H1 (cell line): ENCODE measurements at regions not wholly inside any gene's neighbourhood (a gene's known extent, or its start where the extent isn't known, plus 50 kb on each side); places are given as distances from the start of the nearest gene placed in this dataset.

Source experiments
- CTCF ChIA-PET: fragments of 300-600 bp; sonication (Branson Sonifier 250); formaldehyde crosslinking; loops from one replicate; lab custom pipeline; 2021; ENCODE audit not compliant: partially characterized antibody; lab: Charles Lee
- POLR2A ChIA-PET: fragments of 300-600 bp; sonication (Branson Sonifier 250); formaldehyde crosslinking; loops from one replicate; lab custom pipeline; 2021; ENCODE audit warnings: inconsistent platforms; ENCODE audit not compliant: partially characterized antibody; lab: Charles Lee
- DNase-seq, 2 experiments: peaks; one replicate each; pipeline versions ENCODE4 v3.0.0 to v3.0.0-alpha.2; 2010 to 2022; ENCODE audit warnings: low spot score in 2 of 2, low read depth in 1 of 2, mixed read lengths in 1 of 2
- FAIRE-seq: peaks from 2 replicates; lab custom pipeline; 2011; peaks lifted over from hg19 to GRCh38; lab: Jason Lieb, UNC
- H2AFZ ChIP-seq: 2 replicates; pipeline ENCODE4 v1.8.1; 2012; ENCODE audit warnings: low read length, inconsistent platforms
- H2AK5ac ChIP-seq: 2 replicates; pipeline ENCODE4 v1.6.1; 2013; ENCODE audit warnings: low read depth, low read length
- H2BK120ac ChIP-seq: replicated peaks from 2 replicates; pipeline ENCODE3; 2013; ENCODE audit warnings: low read depth, low read length, inconsistent platforms
- H2BK12ac ChIP-seq: 2 replicates; pipeline ENCODE4 v1.6.1; 2013; ENCODE audit warnings: low read depth, low read length
- H2BK15ac ChIP-seq: 2 replicates; pipeline ENCODE4 v1.6.1; 2013; ENCODE audit warnings: low read length
- H2BK20ac ChIP-seq: 2 replicates; pipeline ENCODE4 v1.6.1; 2013; ENCODE audit warnings: low read length
- H2BK5ac ChIP-seq: 2 replicates; pipeline ENCODE4 v1.6.1; 2013; ENCODE audit warnings: low read depth, low read length
- H3K14ac ChIP-seq: 2 replicates; pipeline ENCODE4 v1.6.1; 2013; ENCODE audit warnings: inconsistent platforms; ENCODE audit not compliant: insufficient read length
- H3K18ac ChIP-seq: 2 replicates; pipeline ENCODE4 v1.6.1; 2013; ENCODE audit warnings: low read length; ENCODE audit errors: extremely low read depth
- H3K23ac ChIP-seq: 2 replicates; pipeline ENCODE4 v1.6.1; 2013; ENCODE audit warnings: inconsistent platforms; ENCODE audit not compliant: insufficient read length
- H3K23me2 ChIP-seq: 2 replicates; pipeline ENCODE4 v1.6.1; 2013; ENCODE audit warnings: low read depth, low read length
- H3K27ac ChIP-seq: 2 replicates; pipeline ENCODE4 v1.6.1; 2011; ENCODE audit warnings: low read depth, low read length, inconsistent platforms
- H3K27me3 ChIP-seq, 4 experiments: replicated peaks in 1 of 4; 1 replicate in 1 of 4; 2 replicates in 3 of 4; pipeline versions ENCODE4 v1.6.1 to v1.8.1; 2011 to 2013; ENCODE audit warnings: low read length in 3 of 4, mild to moderate bottlenecking in 3 of 4, inconsistent platforms in 2 of 4, mixed read lengths in 2 of 4, moderate library complexity in 1 of 4; ENCODE audit not compliant: control insufficient read depth in 3 of 4, insufficient read depth in 3 of 4; ENCODE audit errors: extremely low read depth in 1 of 4
- H3K36me3 ChIP-seq, 4 experiments: 2 replicates each; pipeline versions ENCODE4 v1.6.1 to v1.8.1; 2011 to 2013; ENCODE audit warnings: mild to moderate bottlenecking in 4 of 4, low read length in 3 of 4, moderate library complexity in 2 of 4, control low read depth in 1 of 4, inconsistent platforms in 1 of 4; ENCODE audit not compliant: insufficient read depth in 4 of 4, control insufficient read depth in 2 of 4
- H3K4ac ChIP-seq: replicated peaks from 2 replicates; pipeline ENCODE3; 2013; ENCODE audit warnings: low read length, low read depth, mixed read lengths, inconsistent platforms; ENCODE audit not compliant: insufficient read length
- H3K4me1 ChIP-seq, 4 experiments: replicated peaks in 1 of 4; 1 replicate in 1 of 4; 2 replicates in 3 of 4; pipeline versions ENCODE4 v1.6.1 to v1.8.1; 2011 to 2013; ENCODE audit warnings: low read length in 3 of 4, inconsistent platforms in 2 of 4, mixed read lengths in 1 of 4; ENCODE audit not compliant: insufficient read depth in 4 of 4, control insufficient read depth in 3 of 4
- H3K4me2 ChIP-seq, 2 experiments: 2 replicates each; pipeline versions ENCODE4 v1.6.1 to v1.8.1; 2011 to 2013; ENCODE audit warnings: low read depth in 2 of 2, low read length in 2 of 2, control low read depth in 1 of 2, inconsistent platforms in 1 of 2, mild to moderate bottlenecking in 1 of 2; ENCODE audit not compliant: insufficient read depth in 1 of 2
- H3K4me3 ChIP-seq, 4 experiments: fragments of 200-600, 300-600 bp in 1 of 4; sonication (generic), shearing (Covaris generic), sonication (Bioruptor Twin) in 1 of 4; 2 replicates each; pipeline versions ENCODE4 v1.5.1 to v1.8.1; 2011 to 2016; ENCODE audit warnings: low read length in 4 of 4, low read depth in 3 of 4, control low read depth in 2 of 4, inconsistent platforms in 2 of 4, mild to moderate bottlenecking in 2 of 4, mixed read lengths in 1 of 4, moderate library complexity in 1 of 4; ENCODE audit not compliant: insufficient read depth in 2 of 4; ENCODE audit errors: extremely low read depth in 1 of 4
- H3K56ac ChIP-seq: replicated peaks from 2 replicates; pipeline ENCODE3; 2013; ENCODE audit warnings: low read depth, mild to moderate bottlenecking, mixed read lengths, low read length, inconsistent platforms; ENCODE audit not compliant: insufficient read length
- H3K79me1 ChIP-seq: 2 replicates; pipeline ENCODE4 v1.6.1; 2013; ENCODE audit warnings: low read depth, low read length, control low read depth
- H3K79me2 ChIP-seq, 2 experiments: 2 replicates each; pipeline versions ENCODE4 v1.6.1 to v1.8.1; 2012 to 2013; ENCODE audit warnings: low read length in 2 of 2, mild to moderate bottlenecking in 2 of 2, inconsistent platforms in 1 of 2; ENCODE audit not compliant: insufficient read depth in 2 of 2, control insufficient read depth in 1 of 2
- H3K9ac ChIP-seq, 4 experiments: replicated peaks in 1 of 4; 1 replicate in 1 of 4; 2 replicates in 3 of 4; pipeline versions ENCODE4 v1.6.1 to v1.8.1; 2011 to 2013; ENCODE audit warnings: low read depth in 3 of 4, low read length in 3 of 4, control low read depth in 2 of 4, mild to moderate bottlenecking in 2 of 4, moderate library complexity in 2 of 4, inconsistent platforms in 1 of 4; ENCODE audit errors: extremely low read depth in 1 of 4
- H3K9me3 ChIP-seq, 2 experiments: 2 replicates each; pipeline versions ENCODE4 v1.6.1 to v1.8.1; 2012 to 2013; ENCODE audit warnings: mild to moderate bottlenecking in 2 of 2, moderate library complexity in 2 of 2, control low read depth in 1 of 2, inconsistent platforms in 1 of 2, low read depth in 1 of 2, low read length in 1 of 2, mixed read lengths in 1 of 2; ENCODE audit not compliant: insufficient read depth in 2 of 2
- H4K20me1 ChIP-seq, 2 experiments: replicated peaks in 1 of 2; 2 replicates each; pipeline versions ENCODE3 to v1.8.1; 2011 to 2013; ENCODE audit warnings: inconsistent platforms in 2 of 2, low read length in 2 of 2, mild to moderate bottlenecking in 1 of 2; ENCODE audit not compliant: insufficient read depth in 2 of 2, control insufficient read depth in 1 of 2
- H4K5ac ChIP-seq: 2 replicates; pipeline ENCODE4 v1.6.1; 2013; ENCODE audit warnings: low read length, low read depth, mixed read lengths, inconsistent platforms; ENCODE audit not compliant: insufficient read length
- H4K8ac ChIP-seq: 2 replicates; pipeline ENCODE4 v1.8.0; 2013; ENCODE audit warnings: mild to moderate bottlenecking, moderate library complexity, low read length, inconsistent platforms; ENCODE audit not compliant: insufficient read depth; ENCODE audit errors: extremely low read depth
- H4K91ac ChIP-seq: replicated peaks from 2 replicates; pipeline ENCODE3; 2013; ENCODE audit warnings: low read length, mixed read lengths, inconsistent platforms; ENCODE audit not compliant: insufficient read length
- WGBS, 2 experiments: shearing (Covaris generic) in 1 of 2; methylation state at CpG; one replicate each; pipeline versions ENCODE4 v1.1.6 to v1.1.7; 2013 to 2015; ENCODE audit warnings: low lambda C conversion rate in 2 of 2, mixed read lengths in 2 of 2, inconsistent platforms in 1 of 2, low coverage in 1 of 2, missing lambda C conversion rate in 1 of 2; ENCODE audit not compliant: insufficient replicate concordance in 2 of 2, insufficient coverage in 1 of 2, insufficient read length in 1 of 2; ENCODE audit errors: extremely low coverage in 1 of 2, missing lambda C conversion rate in 1 of 2; 5-methylcytosine and 5-hydroxymethylcytosine counted together
- TF ChIP-seq, protein P1 (sequence below), 3 experiments: IDR thresholded peaks; 1 replicate in 2 of 3; 2 replicates in 1 of 3; pipeline versions ENCODE4 v1.5.1 to v1.6.1; 2011; ENCODE audit warnings: low read length in 3 of 3, mild to moderate bottlenecking in 3 of 3, inconsistent platforms in 2 of 3, low read depth in 1 of 3, moderate library complexity in 1 of 3; ENCODE audit not compliant: insufficient read depth in 1 of 3; ENCODE audit errors: control extremely low read depth in 1 of 3
- TF ChIP-seq, protein P2 (sequence below): IDR thresholded peaks from 2 replicates; pipeline ENCODE4 v1.6.1; 2012; ENCODE audit warnings: inconsistent platforms

DNA sequence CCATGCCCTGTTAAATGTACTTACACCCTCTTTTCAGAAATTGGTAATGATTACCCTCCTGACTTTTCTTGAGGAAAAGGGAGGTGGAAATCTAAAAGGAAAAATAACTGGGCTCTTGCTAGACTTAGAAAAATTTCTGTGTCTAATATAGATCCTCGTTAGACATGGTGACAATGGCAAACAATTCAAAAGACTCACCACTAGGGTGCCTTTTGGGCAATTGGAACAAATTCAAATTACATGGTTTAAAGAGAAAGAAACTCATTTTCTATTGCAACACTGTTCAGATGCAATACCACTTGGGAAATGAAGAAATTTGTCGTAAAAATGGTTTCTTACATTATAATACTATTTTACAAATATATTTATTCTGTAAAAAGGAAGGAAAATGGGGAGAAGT, 950.1 kb downstream of the GRM8 start:
- Histone ChIP-seq H3K9me3 (no peaks in the 10 kb centered on the region), H3K23me2 (no peaks in the 10 kb centered on the region), H3K79me2 (no peaks in the 10 kb centered on the region), H3K56ac (no peak overlapping the region), H3K36me3 (no peaks in the 10 kb centered on the region), H2BK20ac (no peak overlapping the region), H3K79me1 (no peaks in the 10 kb centered on the region), H4K8ac (no peak overlapping the region), H4K20me1 (no peaks in the 10 kb centered on the region), H2BK120ac (no peak overlapping the region), H3K23ac (no peak overlapping the region), H4K91ac (no peak overlapping the region), H2BK5ac (no peak overlapping the region), H3K4ac (no peak overlapping the region), H3K4me2 (no peak overlapping the region), H3K9ac (no peak overlapping the region), H4K5ac (no peak overlapping the region), H3K18ac (no peak overlapping the region), H2BK15ac (no peak overlapping the region), H3K27me3 (no peaks in the 10 kb centered on the region), H3K27ac (no peak overlapping the region), H3K4me1 (no peaks in the 10 kb centered on the region), H2AFZ (no peak overlapping the region), H3K4me3 (no peak overlapping the region), H2BK12ac (no peak overlapping the region), H2AK5ac (no peak overlapping the region), H3K14ac (no peak overlapping the region)
- POLR2A ChIA-PET: no interaction called here
- TF ChIP-seq, protein P1, sequence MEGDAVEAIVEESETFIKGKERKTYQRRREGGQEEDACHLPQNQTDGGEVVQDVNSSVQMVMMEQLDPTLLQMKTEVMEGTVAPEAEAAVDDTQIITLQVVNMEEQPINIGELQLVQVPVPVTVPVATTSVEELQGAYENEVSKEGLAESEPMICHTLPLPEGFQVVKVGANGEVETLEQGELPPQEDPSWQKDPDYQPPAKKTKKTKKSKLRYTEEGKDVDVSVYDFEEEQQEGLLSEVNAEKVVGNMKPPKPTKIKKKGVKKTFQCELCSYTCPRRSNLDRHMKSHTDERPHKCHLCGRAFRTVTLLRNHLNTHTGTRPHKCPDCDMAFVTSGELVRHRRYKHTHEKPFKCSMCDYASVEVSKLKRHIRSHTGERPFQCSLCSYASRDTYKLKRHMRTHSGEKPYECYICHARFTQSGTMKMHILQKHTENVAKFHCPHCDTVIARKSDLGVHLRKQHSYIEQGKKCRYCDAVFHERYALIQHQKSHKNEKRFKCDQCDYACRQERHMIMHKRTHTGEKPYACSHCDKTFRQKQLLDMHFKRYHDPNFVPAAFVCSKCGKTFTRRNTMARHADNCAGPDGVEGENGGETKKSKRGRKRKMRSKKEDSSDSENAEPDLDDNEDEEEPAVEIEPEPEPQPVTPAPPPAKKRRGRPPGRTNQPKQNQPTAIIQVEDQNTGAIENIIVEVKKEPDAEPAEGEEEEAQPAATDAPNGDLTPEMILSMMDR (IDR thresholded peaks at IDR 0.05; ENCODE audit: control extremely low read depth in 1 of 3, insufficient read depth in 1 of 3, low read depth in 1 of 3, low read length in 3 of 3): peak in 1 of 3 experiments; percentile 15; a peak in 1 of 4 replicates
- TF ChIP-seq, protein P2, sequence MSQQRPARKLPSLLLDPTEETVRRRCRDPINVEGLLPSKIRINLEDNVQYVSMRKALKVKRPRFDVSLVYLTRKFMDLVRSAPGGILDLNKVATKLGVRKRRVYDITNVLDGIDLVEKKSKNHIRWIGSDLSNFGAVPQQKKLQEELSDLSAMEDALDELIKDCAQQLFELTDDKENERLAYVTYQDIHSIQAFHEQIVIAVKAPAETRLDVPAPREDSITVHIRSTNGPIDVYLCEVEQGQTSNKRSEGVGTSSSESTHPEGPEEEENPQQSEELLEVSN: no peak
- CTCF ChIA-PET: no interaction called here
- DNase-seq: no peak
- 93% methylated on average over 2 of the region's 2 CpGs; no CpG with 5 or more reads in 1 of the 2 experiments for WGBS, 2 experiments
- FAIRE-seq: no peak
